ENCODE measurements at regions not wholly inside any gene's neighbourhood (a gene's known extent, or its start where the extent isn't known, plus 50 kb on each side); places are given as distances from the start of the nearest gene placed in this dataset.

- DNase-seq = no peak
- Histone ChIP-seq H3K27me3 (no peaks in the 10 kb centered on the region), H3K4me1 (ENCODE audit: insufficient read depth) (no peaks in the 10 kb centered on the region), H3K9me3 (no peaks in the 10 kb centered on the region), H3K4me3 (no peak overlapping the region), H3K27ac (no peak overlapping the region), H3K36me3 (no peaks in the 10 kb centered on the region)
- TF ChIP-seq CTCF (IDR thresholded peaks at IDR 0.05) (no peak), EP300 (IDR thresholded peaks at IDR 0.05) (no peak), POLR2A (IDR thresholded peaks at IDR 0.05) (no peak)
- intact Hi-C loops (cut with DNase I) = loop anchor here in 1 of 4 donors (5.0 kb wide), 1 partner anchor 92 kb away; no protein-coding TSS in a partner anchor
- 71 to 78% (median 74%) methylated on average over 12 of the region's 12 CpGs for WGBS, 3 donors
Observed at GRCh38 chr2:45089554-45090261, 80.5 kb upstream of the SIX2 start.

GRCh38 chr2:45085487-45085886 lies 76.2 kb upstream of the SIX2 start:
- TF ChIP-seq EP300 (IDR thresholded peaks at IDR 0.05) (no peak), POLR2A (IDR thresholded peaks at IDR 0.05) (no peak), CTCF (IDR thresholded peaks at IDR 0.05) (no peak)
- Histone ChIP-seq H3K36me3 (no peaks in the 10 kb centered on the region), H3K27ac (no peak overlapping the region), H3K4me3 (no peak overlapping the region), H3K27me3 (no peaks in the 10 kb centered on the region), H3K9me3 (no peaks in the 10 kb centered on the region), H3K4me1 (ENCODE audit: insufficient read depth) (no peaks in the 10 kb centered on the region)
- intact Hi-C loops (cut with DNase I) = no loop called here
- DNase-seq = no peak
- 89 to 93% (median 90%) methylated on average over 4 of the region's 4 CpGs for WGBS, 3 donors

GRCh38 chr2:45084361-45085020 lies 75.2 kb upstream of the SIX2 start:
- intact Hi-C loops (cut with DNase I) = no loop called here
- no peak for DNase-seq
- H3K4me3 ChIP-seq = no peak overlapping the region
- 77 to 80% (median 78%) methylated on average over 8 of the region's 8 CpGs for WGBS, 3 donors
- no peaks in the 10 kb centered on the region for H3K36me3 ChIP-seq
- H3K9me3 ChIP-seq = no peaks in the 10 kb centered on the region
- no peaks in the 10 kb centered on the region for H3K27me3 ChIP-seq
- H3K27ac ChIP-seq = no peak overlapping the region
- no peaks in the 10 kb centered on the region for H3K4me1 ChIP-seq (ENCODE audit: insufficient read depth)
- no peak for TF ChIP-seq EP300 (IDR thresholded peaks at IDR 0.05)
- no peak for TF ChIP-seq POLR2A (IDR thresholded peaks at IDR 0.05)
- TF ChIP-seq CTCF (IDR thresholded peaks at IDR 0.05) = no peak

GRCh38 chr2:45083175-45083574 lies 73.9 kb upstream of the SIX2 start:
- Histone ChIP-seq H3K9me3 (no peaks in the 10 kb centered on the region), H3K27ac (no peak overlapping the region), H3K27me3 (no peaks in the 10 kb centered on the region), H3K36me3 (no peaks in the 10 kb centered on the region), H3K4me3 (no peak overlapping the region), H3K4me1 (ENCODE audit: insufficient read depth) (no peaks in the 10 kb centered on the region)
- intact Hi-C loops (cut with DNase I) = no loop called here
- WGBS, 3 donors = 33 to 54% (median 38%) methylated on average over 4 of the region's 4 CpGs
- no peak for DNase-seq
- TF ChIP-seq CTCF (IDR thresholded peaks at IDR 0.05) (no peak), EP300 (IDR thresholded peaks at IDR 0.05) (no peak), POLR2A (IDR thresholded peaks at IDR 0.05) (no peak)

Measured in ovary (tissue), 7 donors.